Hematopoietic multipotent progenitor cell (in vitro differentiated cells): ENCODE measurements at regions not wholly inside any gene's neighbourhood (a gene's known extent, or its start where the extent isn't known, plus 50 kb on each side); places are given as distances from the start of the nearest gene placed in this dataset.
"Not testable (repeated sequence)": the region's sequence is repeated elsewhere in the genome, so short reads cannot be mapped to it uniquely, and the experiment has no call there.

ENCODE experiments used
- DNase-seq, 3 donors: peaks; one replicate each; pipeline ENCODE4 v3.0.0-alpha.2; 2011 to 2015; ENCODE audit warnings: low read depth in 2 of 3, low spot score in 2 of 3

DNA sequence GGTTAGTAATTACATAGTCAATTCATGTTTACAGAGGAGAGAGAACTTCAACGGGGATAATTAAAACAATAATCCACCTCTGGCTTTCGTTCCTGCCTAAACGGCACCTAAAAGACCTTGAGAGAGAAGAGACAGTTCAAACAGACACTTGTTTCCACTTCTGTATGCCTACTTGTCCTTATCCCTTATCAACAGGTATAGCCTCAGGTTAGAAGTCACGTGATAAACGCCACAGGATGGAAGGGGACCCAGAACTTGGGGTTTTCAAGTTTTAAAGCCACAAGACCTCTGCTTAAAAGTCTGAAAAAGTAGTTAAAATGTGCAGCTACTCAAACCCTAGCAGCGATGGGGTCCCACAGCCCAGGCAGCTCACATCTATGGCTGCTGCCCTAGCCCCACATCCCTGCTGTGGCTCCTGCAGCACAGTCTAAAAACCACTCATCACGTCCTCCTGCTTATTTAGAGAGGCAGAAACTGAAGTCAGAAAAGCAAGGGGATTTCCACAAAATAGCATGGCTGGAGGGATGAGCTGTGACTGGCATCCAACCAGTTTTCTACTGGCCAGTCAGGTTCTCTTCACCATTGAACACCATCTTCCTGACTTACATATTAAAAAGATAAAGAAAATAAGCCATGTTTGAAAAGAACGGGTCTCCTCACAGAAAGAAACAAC is 51.2 kb upstream of the SEC16B start:
- DNase-seq, result no peak

DNA sequence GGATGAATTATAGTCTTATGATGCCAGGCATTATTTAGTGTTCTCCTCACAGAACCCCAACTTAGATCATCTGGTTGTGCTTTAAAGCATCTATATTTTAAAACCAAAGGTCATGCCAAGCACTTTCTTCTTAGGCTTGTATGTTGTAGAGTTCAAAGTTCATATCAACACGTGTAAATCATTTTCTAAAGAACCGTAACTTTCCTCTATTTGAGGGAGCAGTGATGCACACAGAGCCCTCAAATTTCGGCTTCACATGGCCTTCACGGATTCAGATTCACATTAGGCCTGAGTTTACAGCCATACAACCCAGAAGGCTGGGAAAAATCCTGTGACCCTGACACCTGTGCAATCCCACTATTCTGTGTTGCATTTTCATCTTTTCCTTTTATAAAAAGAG is 52.1 kb upstream of the SEC16B start:
- no peak for DNase-seq

DNA sequence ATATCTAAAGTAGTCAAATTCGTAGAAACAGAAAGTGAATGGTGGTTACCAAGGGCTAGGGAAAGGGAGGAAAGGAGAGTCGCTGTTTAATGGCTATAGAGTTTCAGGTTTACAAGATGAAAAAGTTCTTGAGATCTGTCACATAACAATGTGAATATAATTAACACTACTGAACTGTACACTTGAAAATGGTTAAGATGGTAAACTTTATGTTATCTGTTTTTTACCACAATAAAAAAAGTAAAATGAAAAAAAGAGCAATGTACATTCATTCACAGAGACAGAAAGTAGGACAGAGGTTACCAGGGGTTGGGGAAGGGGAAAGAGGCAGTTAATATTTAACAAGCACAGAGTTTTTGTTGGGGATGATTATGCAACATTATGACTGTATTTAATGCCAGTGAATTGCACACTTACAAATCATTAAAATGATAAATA is 53.3 kb upstream of the SEC16B start:
- DNase-seq, result no peak

- no peak for DNase-seq
Observed at GRCh38 chr1:178024504-178024903, 54.6 kb upstream of the SEC16B start.

DNA sequence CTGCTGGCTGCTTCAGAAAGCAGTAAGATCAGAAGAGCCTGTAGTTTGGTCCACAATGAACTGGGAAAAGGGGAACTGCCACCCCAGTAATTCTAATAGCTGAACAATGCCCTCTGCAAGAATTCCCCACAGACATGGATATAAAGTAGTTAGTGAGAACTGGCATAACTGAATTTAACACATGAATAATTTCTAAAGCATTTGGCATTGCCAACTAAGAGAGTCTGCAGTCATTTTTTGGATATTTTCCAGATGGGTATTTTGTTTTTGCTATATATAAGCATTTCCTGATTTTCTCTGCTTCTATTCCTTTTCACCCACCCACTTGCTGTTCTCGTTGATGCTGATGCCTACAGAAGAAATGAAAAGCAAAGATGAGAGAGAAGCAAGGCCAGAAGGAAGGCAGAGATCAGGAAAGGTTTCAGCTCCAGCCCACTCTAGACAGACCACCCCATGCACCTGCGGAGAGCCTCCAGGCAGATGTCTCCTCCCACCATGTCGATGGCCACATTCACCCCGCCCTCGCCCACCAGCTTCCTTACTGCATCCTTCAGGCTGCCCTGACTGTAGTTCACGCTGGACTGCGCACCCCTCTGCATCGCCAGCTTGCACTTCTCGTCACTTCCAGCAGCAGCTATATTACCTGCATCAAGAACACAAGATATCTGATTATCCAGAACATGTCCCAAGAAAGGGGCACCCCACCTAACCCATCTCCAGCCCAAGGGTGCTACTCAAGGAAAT is 55.9 kb upstream of the SEC16B start:
- DNase-seq, result no peak

DNA sequence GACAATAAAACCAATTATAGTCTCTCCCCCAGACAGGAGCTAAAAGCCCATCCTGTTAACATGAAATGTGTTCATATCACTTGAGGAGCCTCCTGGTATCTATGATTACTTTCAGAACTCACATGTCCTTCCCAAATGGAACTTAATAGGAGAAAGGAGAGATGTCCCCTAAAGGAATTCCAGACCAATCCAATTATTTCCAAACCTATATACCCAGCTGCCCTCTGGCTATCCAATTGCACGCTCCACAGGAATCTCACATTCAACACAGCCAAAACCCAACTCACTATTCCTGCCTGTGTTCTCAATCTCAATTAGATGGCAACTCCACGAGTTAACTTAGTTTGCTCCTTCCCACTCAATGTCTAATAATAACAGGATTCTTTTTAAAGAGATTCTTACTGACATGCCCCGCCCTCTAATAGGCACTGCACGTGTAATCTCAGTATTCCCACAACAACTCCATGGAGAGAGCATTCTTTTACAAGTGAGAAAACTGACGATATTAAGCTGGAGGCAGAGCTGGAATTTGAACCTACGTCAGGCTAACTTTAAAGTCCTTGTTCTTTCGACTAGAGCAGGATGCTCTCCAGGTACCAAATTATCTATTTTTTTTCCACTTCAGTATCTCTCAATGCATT is 59.1 kb upstream of the SEC16B start:
- DNase-seq, result no peak

DNA sequence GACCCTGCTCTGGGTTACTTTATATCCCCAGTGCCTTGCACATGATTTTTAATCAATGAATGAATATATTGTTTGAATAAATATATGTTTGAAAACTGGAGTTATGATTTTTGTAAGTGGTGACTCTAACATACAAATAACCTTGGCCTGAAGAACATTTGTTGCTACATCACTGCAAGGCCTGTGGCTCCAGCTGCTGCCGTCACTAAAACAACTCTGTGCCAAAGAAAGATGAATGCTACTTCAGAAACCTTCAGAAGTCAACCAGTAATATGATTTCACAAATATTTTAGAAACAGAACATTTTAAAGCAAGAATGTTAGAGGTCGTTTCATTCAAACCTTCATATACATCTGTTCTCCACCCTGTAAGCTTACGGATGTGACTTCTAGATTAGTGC is 60.6 kb upstream of the SEC16B start:
- no peak for DNase-seq

DNA sequence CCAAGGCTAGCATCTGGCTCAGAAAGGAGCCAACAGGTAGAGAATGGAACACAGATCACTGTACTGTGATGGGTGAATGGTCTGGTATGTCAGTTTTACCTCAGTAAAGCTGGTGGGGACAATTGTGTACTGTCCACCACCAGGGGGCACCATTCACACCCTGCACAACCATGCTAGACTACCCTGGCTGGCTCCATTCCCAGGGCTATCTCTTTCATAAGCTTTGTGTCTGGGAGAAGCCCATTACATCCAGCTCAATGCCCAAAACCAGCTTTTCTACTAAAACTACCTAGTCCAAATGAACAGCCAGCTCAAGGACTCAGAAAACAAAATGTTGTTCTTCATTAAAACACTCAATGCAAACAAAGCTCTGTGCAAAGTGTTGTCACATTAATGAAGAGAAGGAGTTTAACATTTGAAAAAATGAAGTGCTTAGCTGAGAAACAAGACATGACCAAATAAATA is 62.0 kb upstream of the RASAL2 start:
- DNase-seq, result peak in 2 of 3 donors; percentile 65 to 80

GRCh38 chr1:178033019-178033418 is 60.9 kb upstream of the RASAL2 start:
- no peak for DNase-seq

GRCh38 chr1:178034676-178035075 is 59.2 kb upstream of the RASAL2 start:
- no peak for DNase-seq

DNA sequence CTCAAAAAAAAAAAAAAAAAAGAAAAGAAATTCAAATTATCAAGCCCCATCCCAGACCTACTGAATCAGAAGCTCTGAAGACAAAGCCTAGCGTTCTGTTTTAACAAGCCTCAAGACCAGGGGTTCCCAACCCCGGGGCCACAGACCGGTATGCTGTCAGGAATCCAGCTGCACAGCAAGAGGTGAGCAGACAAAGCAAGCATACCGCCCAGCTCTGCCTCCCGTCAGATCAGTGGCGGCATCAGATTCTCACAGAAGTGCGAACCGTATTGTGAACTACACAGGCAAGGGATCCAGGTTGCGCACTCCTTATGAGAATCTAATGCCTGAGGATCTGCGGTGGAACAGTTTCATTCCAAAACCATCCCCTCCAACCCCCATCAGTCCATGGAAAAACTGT is 57.8 kb upstream of the RASAL2 start:
- DNase-seq, result no peak

- DNase-seq, result peak in 2 of 3 donors; percentile 78 to 80
Observed at GRCh38 chr1:178037510-178038253, 56.2 kb upstream of the RASAL2 start.

GRCh38 chr1:178038372-178038771 is 55.5 kb upstream of the RASAL2 start:
- DNase-seq, result peak in 1 of 3 donors; percentile 12

DNA sequence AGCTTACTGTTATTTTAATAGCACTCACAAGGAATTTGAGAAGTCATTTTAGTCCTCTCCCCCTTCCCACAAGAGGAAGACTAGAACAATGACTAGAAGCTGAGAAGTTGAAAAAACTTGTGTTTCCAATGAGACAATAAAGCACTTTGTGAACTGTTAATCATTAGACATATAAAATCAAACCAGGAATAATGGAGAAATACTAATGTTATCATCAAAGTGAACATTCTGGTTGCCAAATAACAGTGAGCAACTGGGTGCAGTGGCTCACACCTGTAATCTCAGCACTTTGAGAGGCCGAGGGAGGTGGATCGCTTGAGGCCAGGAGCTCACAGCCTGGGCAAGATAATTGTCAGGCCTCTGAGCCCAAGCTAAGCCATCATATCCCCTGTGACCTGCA is 54.0 kb upstream of the RASAL2 start:
- no peak for DNase-seq

DNA sequence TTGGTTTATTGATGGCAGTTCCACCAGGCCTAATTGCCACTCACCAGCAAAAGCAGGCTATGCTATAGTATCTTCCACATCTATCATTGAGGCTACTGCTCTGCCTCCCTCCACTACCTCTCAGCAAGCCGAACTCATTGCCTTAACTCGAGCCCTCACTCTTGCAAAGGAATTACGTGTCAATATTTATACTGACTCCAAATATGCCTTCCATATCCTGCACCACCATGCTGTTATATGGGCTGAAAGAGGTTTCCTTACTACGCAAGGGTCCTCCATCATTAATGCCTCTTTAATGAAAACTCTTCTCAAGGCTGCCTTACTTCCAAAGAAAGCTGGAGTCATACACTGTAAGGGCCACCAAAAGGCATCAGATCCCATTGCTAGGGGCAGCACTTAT is 50.0 kb upstream of the RASAL2 start:
- not testable (repeated sequence) for DNase-seq
